ENCODE measurements at regions not wholly inside any gene's neighbourhood (a gene's known extent, or its start where the extent isn't known, plus 50 kb on each side); places are given as distances from the start of the nearest gene placed in this dataset.

GRCh38 chr7:70944516-70944915 lies 187.4 kb upstream of the GALNT17 start:
- TF ChIP-seq CTCF (IDR thresholded peaks at IDR 0.05; ENCODE audit: low read depth, low read length) (no peak), EZH2phosphoT487 (IDR thresholded peaks at IDR 0.05; ENCODE audit: low read depth) (no peak)
